Endothelial cell of umbilical vein (primary cell): ENCODE measurements at regions not wholly inside any gene's neighbourhood (a gene's known extent, or its start where the extent isn't known, plus 50 kb on each side); places are given as distances from the start of the nearest gene placed in this dataset.

ENCODE experiments used
- BruUV-seq: library from RNA; stranded (reverse); fragments of 400-500 nt; replicated peaks from 2 replicates; lab custom pipeline; 2021; lab: Mats Ljungman, UMichigan
- CTCF ChIA-PET: fragments of 300-600, 350-600 bp; sonication (Branson Sonifier 250); formaldehyde crosslinking; loops from one replicate; lab custom pipeline; 2021; ENCODE audit warnings: antibody characterized with exemption, inconsistent platforms; lab: Charles Lee
- POLR2A ChIA-PET: fragments of 300-600, 350-600 bp; sonication (Branson Sonifier 250); formaldehyde crosslinking; loops from one replicate; lab custom pipeline; 2021; ENCODE audit warnings: antibody characterized with exemption, inconsistent platforms; lab: Charles Lee
- DNase-seq: peaks from one replicate; pipeline ENCODE4 v3.0.0-alpha.2; 2011; ENCODE audit warnings: low read depth, low spot score
- FAIRE-seq: peaks from 2 replicates; lab custom pipeline; 2011; peaks lifted over from hg19 to GRCh38; lab: Jason Lieb, UNC
- H2AFZ ChIP-seq: 2 replicates; pipeline ENCODE4 v1.6.0; 2012; ENCODE audit warnings: low read depth, low read length, control low read depth, inconsistent platforms
- H3K27ac ChIP-seq: 2 replicates; pipeline ENCODE4 v1.5.1; 2011; ENCODE audit warnings: low read depth, mild to moderate bottlenecking, control low read depth, low read length, moderate library complexity; ENCODE audit not compliant: insufficient read depth
- H3K27me3 ChIP-seq, 2 experiments: 2 replicates each; pipeline versions ENCODE4 v1.6.0 to v1.6.1; 2011; ENCODE audit warnings: low read length in 2 of 2, mixed read lengths in 1 of 2; ENCODE audit not compliant: control insufficient read depth in 2 of 2, insufficient read depth in 2 of 2
- H3K36me3 ChIP-seq, 2 experiments: 2 replicates in 1 of 2; 3 replicates in 1 of 2; pipeline ENCODE4 v1.5.1; 2011; ENCODE audit warnings: low read length in 2 of 2, mild to moderate bottlenecking in 1 of 2, moderate library complexity in 1 of 2; ENCODE audit not compliant: control insufficient read depth in 2 of 2, insufficient read depth in 2 of 2; ENCODE audit errors: extremely low read depth in 1 of 2
- H3K4me1 ChIP-seq: 3 replicates; pipeline ENCODE4 v1.5.1; 2011; ENCODE audit warnings: mild to moderate bottlenecking, low read length; ENCODE audit not compliant: control insufficient read depth, insufficient read depth; ENCODE audit errors: extremely low read depth
- H3K4me2 ChIP-seq: 2 replicates; pipeline ENCODE4 v1.6.1; 2011; ENCODE audit warnings: low read length, control low read depth, mixed read lengths; ENCODE audit not compliant: insufficient read depth
- H3K4me3 ChIP-seq, 3 experiments: fragments of 200-600 bp in 1 of 3; sonication (generic), shearing (Covaris generic) in 1 of 3; replicated peaks in 1 of 3; 2 replicates each; pipeline ENCODE4 v1.5.1; 2011 to 2016; ENCODE audit warnings: control low read depth in 3 of 3, low read length in 3 of 3, mild to moderate bottlenecking in 2 of 3, inconsistent platforms in 1 of 3, low read depth in 1 of 3, moderate library complexity in 1 of 3; ENCODE audit not compliant: insufficient read depth in 1 of 3
- H3K79me2 ChIP-seq: 2 replicates; pipeline ENCODE4 v1.6.0; 2012; ENCODE audit warnings: low read length, inconsistent platforms; ENCODE audit not compliant: control insufficient read depth, insufficient read depth
- H3K9ac ChIP-seq: replicated peaks from 2 replicates; pipeline ENCODE3; 2011; ENCODE audit warnings: low read length, control low read depth; ENCODE audit not compliant: insufficient read depth; ENCODE audit errors: extremely low read depth
- H3K9me1 ChIP-seq: replicated peaks from 3 replicates; pipeline ENCODE4 v1.6.0; 2011; ENCODE audit warnings: mild to moderate bottlenecking, low read length; ENCODE audit not compliant: control insufficient read depth, insufficient read depth; ENCODE audit errors: extremely low read depth
- H3K9me3 ChIP-seq: replicated peaks from 2 replicates; pipeline ENCODE4 v1.5.1; 2012; ENCODE audit warnings: low read length, inconsistent platforms; ENCODE audit not compliant: control insufficient read depth, insufficient read depth
- H4K20me1 ChIP-seq: replicated peaks from 2 replicates; pipeline ENCODE3; 2011; ENCODE audit warnings: mild to moderate bottlenecking, low read length; ENCODE audit not compliant: control insufficient read depth, insufficient read depth; ENCODE audit errors: extremely low read depth
- CTCF ChIP-seq, 2 donors: IDR thresholded peaks; 1 replicate in 1 of 2; 2 replicates in 1 of 2; pipeline ENCODE4 v1.5.1; 2011; ENCODE audit warnings: low read length in 2 of 2, mild to moderate bottlenecking in 2 of 2, moderate library complexity in 2 of 2, control low read depth in 1 of 2, inconsistent platforms in 1 of 2, low read depth in 1 of 2; ENCODE audit not compliant: insufficient read depth in 1 of 2; ENCODE audit errors: extremely low read depth in 1 of 2
- EZH2 ChIP-seq: IDR thresholded peaks from 2 replicates; pipeline ENCODE4 v1.6.1; 2012; ENCODE audit warnings: borderline replicate concordance, low read depth, mild to moderate bottlenecking, moderate library complexity, low read length, inconsistent platforms; ENCODE audit not compliant: severe bottlenecking
- FOS ChIP-seq: IDR thresholded peaks from 2 replicates; pipeline ENCODE4 v1.6.1; 2011; ENCODE audit warnings: mild to moderate bottlenecking, low read length, moderate library complexity, borderline replicate concordance; ENCODE audit not compliant: insufficient read depth
- GATA2 ChIP-seq: IDR thresholded peaks from 2 replicates; pipeline ENCODE4 v1.7.0; 2011; ENCODE audit warnings: low read depth, mild to moderate bottlenecking, moderate library complexity, mixed read lengths, low read length; ENCODE audit not compliant: insufficient read length, insufficient read depth
- JUN ChIP-seq: IDR thresholded peaks from 2 replicates; pipeline ENCODE4 v1.6.1; 2011; ENCODE audit warnings: borderline replicate concordance, low read depth; ENCODE audit not compliant: insufficient read length, insufficient read depth
- MAX ChIP-seq: IDR thresholded peaks from 2 replicates; pipeline ENCODE4 v1.6.1; 2011; ENCODE audit not compliant: insufficient read depth, insufficient read length
- MYC ChIP-seq: IDR thresholded peaks from one replicate; pipeline ENCODE4 v1.6.1; 2011; ENCODE audit warnings: mild to moderate bottlenecking, low read depth, low read length
- POLR2A ChIP-seq: IDR thresholded peaks from 2 replicates; pipeline ENCODE4 v1.6.1; 2012; ENCODE audit warnings: low read depth, mild to moderate bottlenecking, control low read depth, low read length
- POLR2AphosphoS5 ChIP-seq: IDR thresholded peaks from 2 replicates; pipeline ENCODE4 v1.6.1; 2012; ENCODE audit warnings: low read depth, mild to moderate bottlenecking, control low read depth, low read length, moderate library complexity; ENCODE audit not compliant: insufficient read depth
- dilution Hi-C: fragments of 300-500 bp; cut with MboI; formaldehyde crosslinking; loops from one replicate; pipeline ENCODE4 v1.15.0; 2019; ENCODE audit warnings: low sequenced_read_pairs; ENCODE audit not compliant: extremely low pct_ligation_motif_present
- intact Hi-C: fragments of 100-400 bp; cut with micrococcal nuclease; formaldehyde crosslinking; loops from one replicate; pipeline ENCODE4 v1.10.0; 2022

- H3K4me1 ChIP-seq = peaks cover 8% of the 10 kb centered on the region
- no peaks in the 10 kb centered on the region for H4K20me1 ChIP-seq
- H3K4me2 ChIP-seq = no peak overlapping the region
- no peaks in the 10 kb centered on the region for H3K9me3 ChIP-seq
- dilution Hi-C loops (no loop called here), intact Hi-C loops (no loop called here)
- no peak for TF ChIP-seq EZH2
- peak; percentile 19 for TF ChIP-seq FOS
- H3K27ac ChIP-seq = no peak overlapping the region
- no peak for FAIRE-seq
- DNase-seq = no peak
- H3K4me3 ChIP-seq = no peak overlapping the region
- ChIA-PET CTCF (interaction anchor here (1.4 to 1.9 kb wide), 2 partner anchors 11 to 20 kb away, joined by 4 to 8 read pairs; no protein-coding TSS in a partner anchor), POLR2A (no interaction called here)
- H3K27me3 ChIP-seq = no peaks in the 10 kb centered on the region
- H3K9ac ChIP-seq = no peak overlapping the region
- no peaks in the 10 kb centered on the region for H3K36me3 ChIP-seq
- no peak overlapping the region for H2AFZ ChIP-seq
- no TSS peak for BruUV-seq
- no peaks in the 10 kb centered on the region for H3K9me1 ChIP-seq
- no peaks in the 10 kb centered on the region for H3K79me2 ChIP-seq
These were observed 370.8 kb upstream of the RIOK2 start for GRCh38 chr5:97553604-97554452.

- TF ChIP-seq FOS (no peak), GATA2 (no peak), POLR2A (no peak), POLR2AphosphoS5 (no peak), MYC (no peak), CTCF (IDR thresholded peaks at IDR 0.05; ENCODE audit: extremely low read depth in 1 of 2, insufficient read depth in 1 of 2, low read depth in 1 of 2, low read length in 2 of 2) (no peak), MAX (no peak), EZH2 (no peak), JUN (no peak)
- Histone ChIP-seq H4K20me1 (no peaks in the 10 kb centered on the region), H3K27me3 (no peaks in the 10 kb centered on the region), H3K79me2 (no peaks in the 10 kb centered on the region), H3K9me1 (no peaks in the 10 kb centered on the region), H3K4me2 (no peak overlapping the region), H3K4me3 (no peak overlapping the region), H2AFZ (no peak overlapping the region), H3K9me3 (no peaks in the 10 kb centered on the region), H3K27ac (no peak overlapping the region), H3K9ac (no peak overlapping the region), H3K36me3 (no peaks in the 10 kb centered on the region), H3K4me1 (peaks cover 4% of the 10 kb centered on the region)
- dilution Hi-C loops (no loop called here), intact Hi-C loops (no loop called here)
- CTCF ChIA-PET = interaction anchor here (1.4 to 1.9 kb wide), 2 partner anchors 9 to 21 kb away, joined by 4 to 8 read pairs; no protein-coding TSS in a partner anchor
- POLR2A ChIA-PET = no interaction called here
- no peak for FAIRE-seq
- BruUV-seq = no TSS peak
- no peak for DNase-seq
These were observed 372.1 kb upstream of the RIOK2 start for GRCh38 chr5:97554977-97555643.
